Endothelial cell (in vitro differentiated cells): ENCODE measurements at regions not wholly inside any gene's neighbourhood (a gene's known extent, or its start where the extent isn't known, plus 50 kb on each side); places are given as distances from the start of the nearest gene placed in this dataset.

Experiments used
- DNase-seq: peaks from one replicate; pipeline ENCODE4 v3.0.0; 2021; ENCODE audit warnings: low spot score
- H3K27ac Mint-ChIP-seq: one replicate; pipeline ENCODE4 v1.8.0; 2021; ENCODE audit warnings: mixed read lengths, inconsistent platforms; ENCODE audit not compliant: unreplicated experiment
- H3K27me3 Mint-ChIP-seq: one replicate; pipeline ENCODE4 v1.8.0; 2021; ENCODE audit warnings: mild to moderate bottlenecking, moderate library complexity, mixed read lengths, inconsistent platforms; ENCODE audit not compliant: unreplicated experiment
- H3K36me3 Mint-ChIP-seq: one replicate; pipeline ENCODE4 v1.8.0; 2021; ENCODE audit warnings: mild to moderate bottlenecking, low read depth, mixed read lengths, inconsistent platforms; ENCODE audit not compliant: unreplicated experiment
- H3K4me1 Mint-ChIP-seq: one replicate; pipeline ENCODE4 v1.8.0; 2021; ENCODE audit warnings: mild to moderate bottlenecking, mixed read lengths, inconsistent platforms; ENCODE audit not compliant: unreplicated experiment
- H3K4me3 Mint-ChIP-seq: one replicate; pipeline ENCODE4 v1.8.0; 2021; ENCODE audit warnings: mild to moderate bottlenecking, mixed read lengths, inconsistent platforms; ENCODE audit not compliant: unreplicated experiment
- H3K9me3 Mint-ChIP-seq: one replicate; pipeline ENCODE4 v1.8.0; 2021; ENCODE audit warnings: mixed read lengths, inconsistent platforms; ENCODE audit not compliant: unreplicated experiment
- TF ChIP-seq, protein P1 (sequence below): fragments of 200-600 bp; sonication (generic); IDR thresholded peaks from one replicate; pipeline ENCODE4 v1.5.0; 2021; ENCODE audit warnings: antibody characterized with exemption; ENCODE audit not compliant: unreplicated experiment

DNA sequence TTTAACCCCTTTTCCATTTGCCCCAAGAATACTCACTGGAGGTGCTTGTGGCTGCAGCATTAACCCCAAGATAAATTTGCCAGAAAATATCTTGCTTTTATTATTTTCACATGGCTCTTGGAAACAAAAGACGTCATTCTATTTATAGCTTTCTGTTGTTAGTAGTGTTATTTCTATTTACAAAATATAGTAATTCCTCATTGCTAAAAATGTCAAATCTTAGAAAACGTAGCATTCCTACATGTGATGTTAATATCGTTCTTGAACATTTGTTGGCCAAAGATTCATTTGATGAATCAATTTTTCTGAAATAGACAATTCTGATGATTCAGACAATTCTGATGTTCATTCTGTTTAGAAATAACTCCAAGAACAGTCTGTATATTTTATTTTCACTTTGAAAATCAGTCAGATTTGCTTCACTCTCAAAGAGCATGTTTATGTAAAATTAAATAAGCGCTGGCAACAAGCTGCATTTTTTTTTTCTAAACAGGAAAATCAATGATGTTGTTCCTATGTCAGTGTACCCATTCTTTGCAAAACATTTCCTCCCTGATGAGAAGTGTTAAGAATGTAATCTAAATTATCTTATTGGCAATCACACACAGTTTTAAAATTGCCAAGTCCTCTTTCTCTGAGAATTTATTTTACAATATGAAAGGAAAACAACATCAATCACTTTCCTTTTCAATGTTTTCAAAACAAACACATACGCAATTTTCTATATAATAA, 334.0 kb downstream of the KCTD12 start:
- Mint-ChIP-seq H3K36me3 (no peaks in the 10 kb centered on the region), H3K4me1 (no peaks in the 10 kb centered on the region), H3K4me3 (no peak overlapping the region), H3K9me3 (no peaks in the 10 kb centered on the region), H3K27me3 (no peaks in the 10 kb centered on the region), H3K27ac (no peak overlapping the region)
- TF ChIP-seq, protein P1, sequence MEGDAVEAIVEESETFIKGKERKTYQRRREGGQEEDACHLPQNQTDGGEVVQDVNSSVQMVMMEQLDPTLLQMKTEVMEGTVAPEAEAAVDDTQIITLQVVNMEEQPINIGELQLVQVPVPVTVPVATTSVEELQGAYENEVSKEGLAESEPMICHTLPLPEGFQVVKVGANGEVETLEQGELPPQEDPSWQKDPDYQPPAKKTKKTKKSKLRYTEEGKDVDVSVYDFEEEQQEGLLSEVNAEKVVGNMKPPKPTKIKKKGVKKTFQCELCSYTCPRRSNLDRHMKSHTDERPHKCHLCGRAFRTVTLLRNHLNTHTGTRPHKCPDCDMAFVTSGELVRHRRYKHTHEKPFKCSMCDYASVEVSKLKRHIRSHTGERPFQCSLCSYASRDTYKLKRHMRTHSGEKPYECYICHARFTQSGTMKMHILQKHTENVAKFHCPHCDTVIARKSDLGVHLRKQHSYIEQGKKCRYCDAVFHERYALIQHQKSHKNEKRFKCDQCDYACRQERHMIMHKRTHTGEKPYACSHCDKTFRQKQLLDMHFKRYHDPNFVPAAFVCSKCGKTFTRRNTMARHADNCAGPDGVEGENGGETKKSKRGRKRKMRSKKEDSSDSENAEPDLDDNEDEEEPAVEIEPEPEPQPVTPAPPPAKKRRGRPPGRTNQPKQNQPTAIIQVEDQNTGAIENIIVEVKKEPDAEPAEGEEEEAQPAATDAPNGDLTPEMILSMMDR, result no peak
- no peak for DNase-seq

DNA sequence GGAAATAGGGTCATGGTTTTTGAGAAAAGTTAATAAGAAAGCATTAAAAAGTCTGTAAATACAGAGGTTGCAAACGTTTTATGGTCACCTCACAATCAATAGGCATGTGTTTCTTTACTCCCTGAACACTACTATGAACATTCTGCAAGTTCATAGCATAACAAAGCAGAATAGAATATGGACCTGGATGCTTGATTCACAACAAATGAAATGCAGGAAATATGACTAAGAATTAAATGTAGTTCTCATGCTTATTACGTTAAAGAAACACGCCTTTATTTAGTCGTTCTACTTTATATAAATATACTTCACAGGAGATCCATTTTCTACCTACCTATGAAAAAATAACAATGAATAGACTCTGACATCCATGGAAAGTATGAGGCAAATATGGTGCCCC, 344.0 kb downstream of the KCTD12 start:
- DNase-seq, result no peak
- peaks cover 1% of the 10 kb centered on the region for H3K27me3 Mint-ChIP-seq
- H3K36me3 Mint-ChIP-seq, result no peaks in the 10 kb centered on the region
- H3K9me3 Mint-ChIP-seq, result no peaks in the 10 kb centered on the region
- no peaks in the 10 kb centered on the region for H3K4me1 Mint-ChIP-seq
- no peak overlapping the region for H3K27ac Mint-ChIP-seq
- TF ChIP-seq, protein P1, result no peak
- no peak overlapping the region for H3K4me3 Mint-ChIP-seq

DNA sequence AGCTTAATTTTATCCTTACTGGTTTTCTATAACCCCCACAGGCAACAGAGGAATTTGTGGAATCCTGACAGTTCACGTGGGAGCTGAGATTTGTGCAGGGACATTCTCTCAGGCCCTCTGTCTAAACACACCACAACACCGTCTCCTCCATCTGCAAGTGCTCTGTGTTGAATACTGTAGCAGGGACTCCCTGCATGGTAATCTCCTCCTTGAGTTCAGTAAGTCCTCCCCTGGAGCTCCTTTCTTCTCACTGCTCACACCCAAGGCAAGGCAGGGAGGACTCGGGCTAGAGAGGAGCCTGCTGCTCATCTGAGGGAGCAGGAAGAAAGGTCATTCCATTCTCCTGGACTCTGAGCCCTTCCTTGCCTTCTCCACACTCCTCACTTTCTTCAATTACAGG, 348.2 kb downstream of the KCTD12 start:
- H3K27ac Mint-ChIP-seq, result no peak overlapping the region
- no peak overlapping the region for H3K4me3 Mint-ChIP-seq
- no peaks in the 10 kb centered on the region for H3K36me3 Mint-ChIP-seq
- H3K9me3 Mint-ChIP-seq, result no peaks in the 10 kb centered on the region
- no peaks in the 10 kb centered on the region for H3K4me1 Mint-ChIP-seq
- DNase-seq, result no peak
- H3K27me3 Mint-ChIP-seq, result peaks cover 3% of the 10 kb centered on the region
- TF ChIP-seq, protein P1, result no peak

GRCh38 chr13:76533251-76533650, 353.0 kb downstream of the KCTD12 start:
- Mint-ChIP-seq H3K9me3 (no peaks in the 10 kb centered on the region), H3K4me1 (no peaks in the 10 kb centered on the region), H3K4me3 (no peak overlapping the region), H3K27ac (no peak overlapping the region), H3K27me3 (peaks cover 3% of the 10 kb centered on the region), H3K36me3 (no peaks in the 10 kb centered on the region)
- TF ChIP-seq, protein P1, result no peak
- DNase-seq, result no peak

DNA sequence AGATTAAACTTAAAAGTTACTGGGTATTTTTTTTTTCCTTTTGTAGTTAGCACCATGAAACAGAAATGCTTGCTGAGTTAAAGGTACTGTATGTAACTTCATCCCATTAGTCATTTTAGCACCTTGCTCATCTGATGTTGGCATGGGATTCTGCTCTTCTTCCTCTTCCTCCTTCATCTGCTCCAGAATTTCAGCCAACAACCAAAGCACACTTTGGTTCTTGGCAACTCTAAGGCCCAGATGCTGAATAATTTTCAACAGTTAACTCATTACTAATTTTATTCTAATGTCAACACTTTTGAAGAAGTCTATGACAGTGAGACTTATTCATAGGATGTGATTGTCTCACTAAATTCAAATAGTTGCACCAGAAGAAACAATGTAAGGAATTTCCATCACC, 359.2 kb downstream of the KCTD12 start:
- Mint-ChIP-seq H3K27ac (no peak overlapping the region), H3K27me3 (no peaks in the 10 kb centered on the region), H3K9me3 (no peaks in the 10 kb centered on the region), H3K4me3 (no peak overlapping the region), H3K4me1 (no peaks in the 10 kb centered on the region), H3K36me3 (no peaks in the 10 kb centered on the region)
- DNase-seq, result no peak
- TF ChIP-seq, protein P1, result no peak
